Heart left ventricle (tissue), 16 donors: ENCODE measurements at regions not wholly inside any gene's neighbourhood (a gene's known extent, or its start where the extent isn't known, plus 50 kb on each side); places are given as distances from the start of the nearest gene placed in this dataset.

Experiments
- ATAC-seq, 4 donors: fragments of 200-7000 bp; cut with Tn5 transposase; one replicate each; pipeline ENCODE4 v1.9.1; 2020 to 2022; ENCODE audit warnings: moderate library complexity in 4 of 4, mild to moderate bottlenecking in 3 of 4, moderate number of reproducible peaks in 1 of 4
- DNase-seq, 5 donors: peaks; one replicate each; pipeline ENCODE4 v3.0.0-alpha.2; 2020
- H3K27ac ChIP-seq, 12 donors: fragments of 200-600 bp; sonication (generic) in 4 of 12; one replicate each; pipeline versions ENCODE4 v1.5.0 to v1.8.0; 2016 to 2022; ENCODE audit warnings: mild to moderate bottlenecking in 2 of 12
- H3K27me3 ChIP-seq, 9 donors: fragments of 200-600 bp; sonication (generic) in 2 of 9; one replicate each; pipeline versions ENCODE4 v1.5.1 to v1.8.0; 2016 to 2022; ENCODE audit warnings: mild to moderate bottlenecking in 3 of 9
- H3K36me3 ChIP-seq, 9 donors: fragments of 200-600 bp; sonication (generic) in 2 of 9; one replicate each; pipeline versions ENCODE4 v1.5.0 to v1.8.0; 2018 to 2022; ENCODE audit warnings: mild to moderate bottlenecking in 2 of 9
- H3K4me1 ChIP-seq, 12 donors: fragments of 200-600 bp; sonication (generic) in 4 of 12; one replicate each; pipeline versions ENCODE4 v1.5.0 to v1.8.0; 2016 to 2022; ENCODE audit warnings: mild to moderate bottlenecking in 3 of 12
- H3K4me3 ChIP-seq, 12 donors: fragments of 200-600 bp; sonication (generic) in 4 of 12; one replicate each; pipeline versions ENCODE4 v1.5.0 to v1.8.0; 2017 to 2022; ENCODE audit warnings: mild to moderate bottlenecking in 9 of 12, moderate library complexity in 4 of 12
- H3K9me3 ChIP-seq, 12 donors: fragments of 200-600 bp; sonication (generic) in 4 of 12; one replicate each; pipeline versions ENCODE4 v1.5.0 to v1.8.0; 2016 to 2022; ENCODE audit warnings: mild to moderate bottlenecking in 1 of 12
- POLR2A ChIP-seq, 2 donors: fragments of 450-650 bp; IDR thresholded peaks; one replicate each; pipeline ENCODE4 v1.6.1; 2017; ENCODE audit warnings: antibody characterized with exemption in 2 of 2, mild to moderate bottlenecking in 2 of 2, moderate library complexity in 2 of 2
- WGBS, 4 donors: extraction: QIAGEN DNeasy Blood & Tissue Kit in 2 of 4; methylation state at CpG; one replicate each; pipeline versions ENCODE4 v1.1.5 to v1.1.7; 2013 to 2018; 5-methylcytosine and 5-hydroxymethylcytosine counted together
- intact Hi-C, 10 donors: fragments of 100-400 bp; cut with DNase I; formaldehyde crosslinking; loops; one replicate each; pipeline versions ENCODE4 v1.11.1 to v1.14.2; 2022
- TF ChIP-seq, protein P1 (sequence below), 12 donors: fragments of 200-600 bp; sonication (generic) in 4 of 12; IDR thresholded peaks; one replicate each; pipeline versions ENCODE4 v1.5.0 to v1.8.0; 2018 to 2022; ENCODE audit warnings: antibody characterized with exemption in 12 of 12, mild to moderate bottlenecking in 5 of 12
- donor health status: ischemic (EF 13 %, LVEDD 7.1; RV severe dilation, severe dysfunction).
- donor health status: healthy with polysubstance abuse.
- donor health status: DM: no; HTN: yes; CAD: no.
- donor health status: DM: no; HTN: no; CAD: no.
- donor health status: ischemic (EF 25% LVEDD 6.9; RV normal size, moderate dysfunction).
- donor health status: ischemic (EF 25% LVEDD 5.7; RV mildly dilated, moderate dysfunction).
- donor health status: healthy.
- donor health status: DM: yes; HTN: yes; CAD: no.
- donor health status: ischemic (EF 35%, LVEDD 5.7; RV mildly dilated, moderate dysfunction).
- donor health status: nonischemic (EF 11% LVEDD 7.7; RV severe dilation, severe dysfunction).
- donor health status: DM: yes; HTN: yes; CAD: no.
- donor health status: PGD.
- donor health status: ischemic (EF 29% LVEDD 5.4; RV normal size, mild dysfunction).
- donor health status: nonischemic (EF 23%, LVEDD 6.1; RV moderate dilation, normal function).

DNA sequence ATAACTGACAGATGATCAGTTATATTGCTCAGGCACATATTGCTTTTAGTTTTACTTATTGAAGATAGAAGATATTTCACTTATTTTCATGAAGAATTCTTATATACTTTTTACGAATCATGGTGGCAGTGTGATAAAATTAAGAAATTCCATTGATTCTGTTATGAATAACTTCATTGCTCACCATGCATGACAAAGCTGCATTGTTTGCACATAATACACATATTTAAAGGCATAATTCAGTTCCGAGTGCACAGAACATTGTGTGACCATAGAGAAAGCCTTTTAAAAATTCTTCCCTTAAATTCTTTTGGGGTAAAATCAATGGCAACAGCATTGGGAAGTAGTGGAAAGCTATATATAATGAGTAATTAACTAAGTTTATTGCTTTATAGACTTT, 82.5 kb upstream of the NAALADL2 start:
- Histone ChIP-seq H3K36me3 (no peaks in the 10 kb centered on the region), H3K4me3 (no peak overlapping the region), H3K4me1 (peaks cover 0 to 13% (median 0%) of the 10 kb centered on the region in 12 donors), H3K9me3 (peaks cover 0 to 17% (median 0%) of the 10 kb centered on the region in 12 donors), H3K27me3 (no peaks in the 10 kb centered on the region), H3K27ac (peak overlapping the region in 4 of 12 donors; percentile 54 to 73 (median 66))
- TF ChIP-seq POLR2A (IDR thresholded peaks at IDR 0.05): no peak
- TF ChIP-seq, protein P1, sequence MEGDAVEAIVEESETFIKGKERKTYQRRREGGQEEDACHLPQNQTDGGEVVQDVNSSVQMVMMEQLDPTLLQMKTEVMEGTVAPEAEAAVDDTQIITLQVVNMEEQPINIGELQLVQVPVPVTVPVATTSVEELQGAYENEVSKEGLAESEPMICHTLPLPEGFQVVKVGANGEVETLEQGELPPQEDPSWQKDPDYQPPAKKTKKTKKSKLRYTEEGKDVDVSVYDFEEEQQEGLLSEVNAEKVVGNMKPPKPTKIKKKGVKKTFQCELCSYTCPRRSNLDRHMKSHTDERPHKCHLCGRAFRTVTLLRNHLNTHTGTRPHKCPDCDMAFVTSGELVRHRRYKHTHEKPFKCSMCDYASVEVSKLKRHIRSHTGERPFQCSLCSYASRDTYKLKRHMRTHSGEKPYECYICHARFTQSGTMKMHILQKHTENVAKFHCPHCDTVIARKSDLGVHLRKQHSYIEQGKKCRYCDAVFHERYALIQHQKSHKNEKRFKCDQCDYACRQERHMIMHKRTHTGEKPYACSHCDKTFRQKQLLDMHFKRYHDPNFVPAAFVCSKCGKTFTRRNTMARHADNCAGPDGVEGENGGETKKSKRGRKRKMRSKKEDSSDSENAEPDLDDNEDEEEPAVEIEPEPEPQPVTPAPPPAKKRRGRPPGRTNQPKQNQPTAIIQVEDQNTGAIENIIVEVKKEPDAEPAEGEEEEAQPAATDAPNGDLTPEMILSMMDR (IDR thresholded peaks at IDR 0.05): no peak
- ATAC-seq: no peak
- no peak for DNase-seq
- WGBS, 4 donors: 70 to 89% (median 85%) methylated on average over 2 of the region's 2 CpGs
- intact Hi-C loops: loop anchor here in 3 of 10 donors (2.0 to 10.0 kb wide), 3 partner anchors 14 to 342 kb away; no protein-coding TSS in a partner anchor

DNA sequence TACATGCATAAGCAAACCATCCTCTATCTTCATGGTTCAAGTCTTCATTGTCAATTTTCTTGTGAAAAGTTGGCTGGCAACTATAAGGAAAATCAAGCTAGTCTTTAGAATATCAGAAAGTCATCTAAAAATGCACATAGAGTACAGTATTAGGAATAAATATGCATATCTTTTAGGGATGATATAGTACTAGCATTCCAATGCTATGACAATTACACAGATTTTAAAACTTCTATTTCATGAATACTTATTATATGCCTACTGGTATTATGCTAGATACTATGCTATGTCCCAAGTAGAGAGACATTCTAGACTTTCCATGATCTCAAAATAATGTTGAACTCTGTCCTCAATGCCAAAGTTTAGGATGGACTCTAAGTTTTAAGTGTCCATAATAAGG, 81.3 kb upstream of the NAALADL2 start:
- Histone ChIP-seq H3K9me3 (peaks cover 0 to 17% (median 0%) of the 10 kb centered on the region in 12 donors), H3K27me3 (no peaks in the 10 kb centered on the region), H3K36me3 (no peaks in the 10 kb centered on the region), H3K4me3 (no peak overlapping the region), H3K4me1 (peaks cover 0 to 13% (median 0%) of the 10 kb centered on the region in 12 donors), H3K27ac (no peak overlapping the region)
- no peak for ATAC-seq
- TF ChIP-seq POLR2A (IDR thresholded peaks at IDR 0.05): no peak
- TF ChIP-seq, protein P1 (IDR thresholded peaks at IDR 0.05): no peak
- DNase-seq: no peak
- intact Hi-C loops: loop anchor here in 3 of 10 donors (2.0 to 10.0 kb wide), 3 partner anchors 13 to 343 kb away; no protein-coding TSS in a partner anchor

DNA sequence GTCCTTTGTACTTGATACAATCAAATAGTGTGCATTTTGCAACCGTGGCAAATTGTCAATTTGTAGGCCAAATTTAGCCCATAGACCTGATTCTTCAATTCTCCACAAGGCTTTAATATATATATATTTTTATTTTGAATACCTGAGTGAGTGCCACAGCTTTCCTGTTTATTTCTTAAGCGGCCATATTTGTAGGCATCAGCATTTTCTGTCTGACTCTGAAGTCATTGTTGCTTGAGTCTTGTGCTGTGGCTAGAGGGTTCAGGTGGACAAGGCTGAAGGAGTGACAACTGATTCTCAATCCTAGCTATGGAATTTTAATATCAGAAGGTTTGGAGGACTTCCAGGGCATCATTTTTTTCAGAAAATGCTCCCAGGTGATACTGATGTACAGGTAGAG, 75.6 kb upstream of the NAALADL2 start:
- no peak for TF ChIP-seq POLR2A (IDR thresholded peaks at IDR 0.05)
- TF ChIP-seq, protein P1 (IDR thresholded peaks at IDR 0.05): no peak
- intact Hi-C loops: no loop called here
- Histone ChIP-seq H3K27ac (no peak overlapping the region), H3K9me3 (peaks cover 0 to 17% (median 0%) of the 10 kb centered on the region in 12 donors), H3K4me1 (no peaks in the 10 kb centered on the region), H3K27me3 (no peaks in the 10 kb centered on the region), H3K4me3 (no peak overlapping the region), H3K36me3 (no peaks in the 10 kb centered on the region)
- ATAC-seq: no peak
- no peak for DNase-seq
- 88 to 90% (median 89%) methylated on average over 2 of the region's 2 CpGs for WGBS, 4 donors

DNA sequence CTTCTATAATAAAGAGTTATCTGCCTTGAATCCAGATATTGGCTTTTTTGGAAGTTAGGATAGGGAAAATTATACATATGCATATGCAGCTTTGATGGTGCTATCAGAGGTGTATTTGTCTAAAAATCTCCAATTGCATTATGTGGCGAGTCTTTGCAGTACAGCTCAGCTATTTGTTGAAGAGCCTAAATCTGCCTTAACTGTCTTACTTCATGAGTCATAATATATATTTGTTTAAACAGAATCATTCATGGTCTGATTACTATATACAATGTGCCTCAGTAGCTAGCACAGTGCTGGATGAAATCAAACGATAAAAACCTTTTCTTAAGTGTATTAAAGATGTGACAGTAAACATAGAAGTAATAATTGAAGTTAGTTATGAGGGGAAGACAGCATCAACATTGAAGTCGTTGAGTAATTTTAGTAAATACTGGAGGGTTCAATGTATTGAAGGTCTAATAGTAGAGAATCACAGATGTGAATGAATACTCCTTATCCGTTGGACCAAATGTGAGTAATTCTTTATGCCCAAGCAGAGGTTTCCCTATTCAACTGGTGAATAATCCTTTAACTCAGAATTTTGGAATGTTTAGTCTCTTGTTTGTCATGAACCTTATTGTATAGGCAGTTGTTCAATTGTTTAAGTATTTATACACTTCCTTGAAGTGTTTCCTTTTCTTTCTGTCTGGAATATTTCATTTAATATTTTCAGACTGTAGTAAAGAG, 74.8 kb upstream of the NAALADL2 start:
- no peak overlapping the region for H3K27ac ChIP-seq
- ATAC-seq (no peak), DNase-seq (no peak)
- no peaks in the 10 kb centered on the region for H3K27me3 ChIP-seq
- WGBS, 4 donors: 80 to 85% (median 84%) methylated on average over 4 of the region's 4 CpGs
- no peak overlapping the region for H3K4me3 ChIP-seq
- H3K4me1 ChIP-seq: no peaks in the 10 kb centered on the region
- H3K36me3 ChIP-seq: no peaks in the 10 kb centered on the region
- peaks cover 0 to 14% (median 0%) of the 10 kb centered on the region in 12 donors for H3K9me3 ChIP-seq
- intact Hi-C loops: no loop called here
- TF ChIP-seq POLR2A (IDR thresholded peaks at IDR 0.05): no peak
- TF ChIP-seq, protein P1 (IDR thresholded peaks at IDR 0.05): no peak
